ENCODE measurements at regions not wholly inside any gene's neighbourhood (a gene's known extent, or its start where the extent isn't known, plus 50 kb on each side); places are given as distances from the start of the nearest gene placed in this dataset.

DNA sequence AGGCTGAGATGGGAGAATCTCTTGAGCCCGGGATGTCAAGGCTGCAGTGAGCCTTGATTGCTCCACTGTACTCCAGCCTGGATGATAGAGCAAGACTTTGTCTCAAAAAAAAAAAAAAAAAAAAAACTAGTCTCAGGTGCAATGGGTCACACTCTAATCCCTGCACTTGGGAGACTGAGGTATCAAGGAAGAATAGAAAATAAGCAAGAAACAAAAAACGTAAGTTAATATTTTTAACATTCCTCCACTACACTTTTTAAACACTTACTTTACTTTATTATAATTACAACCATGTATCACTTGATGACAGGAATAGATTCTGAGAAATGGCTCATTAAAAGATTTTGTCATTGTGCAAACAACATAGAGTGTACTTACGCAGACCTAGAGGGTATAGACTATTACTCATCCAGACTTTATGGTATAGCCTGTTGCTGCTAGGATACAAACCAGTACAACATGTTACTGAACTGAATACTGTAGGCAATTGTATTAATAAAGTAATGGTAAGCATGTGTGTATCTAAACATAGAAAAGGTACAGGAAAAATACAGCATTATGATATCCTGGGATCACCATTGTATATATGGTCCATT lies 1244.1 kb upstream of the ADGRL4 start:
- TF ChIP-seq, protein P1, sequence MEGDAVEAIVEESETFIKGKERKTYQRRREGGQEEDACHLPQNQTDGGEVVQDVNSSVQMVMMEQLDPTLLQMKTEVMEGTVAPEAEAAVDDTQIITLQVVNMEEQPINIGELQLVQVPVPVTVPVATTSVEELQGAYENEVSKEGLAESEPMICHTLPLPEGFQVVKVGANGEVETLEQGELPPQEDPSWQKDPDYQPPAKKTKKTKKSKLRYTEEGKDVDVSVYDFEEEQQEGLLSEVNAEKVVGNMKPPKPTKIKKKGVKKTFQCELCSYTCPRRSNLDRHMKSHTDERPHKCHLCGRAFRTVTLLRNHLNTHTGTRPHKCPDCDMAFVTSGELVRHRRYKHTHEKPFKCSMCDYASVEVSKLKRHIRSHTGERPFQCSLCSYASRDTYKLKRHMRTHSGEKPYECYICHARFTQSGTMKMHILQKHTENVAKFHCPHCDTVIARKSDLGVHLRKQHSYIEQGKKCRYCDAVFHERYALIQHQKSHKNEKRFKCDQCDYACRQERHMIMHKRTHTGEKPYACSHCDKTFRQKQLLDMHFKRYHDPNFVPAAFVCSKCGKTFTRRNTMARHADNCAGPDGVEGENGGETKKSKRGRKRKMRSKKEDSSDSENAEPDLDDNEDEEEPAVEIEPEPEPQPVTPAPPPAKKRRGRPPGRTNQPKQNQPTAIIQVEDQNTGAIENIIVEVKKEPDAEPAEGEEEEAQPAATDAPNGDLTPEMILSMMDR (IDR thresholded peaks at IDR 0.05) = no peak
- Histone ChIP-seq H3K27ac (no peak overlapping the region), H3K4me1 (no peaks in the 10 kb centered on the region), H3K27me3 (no peaks in the 10 kb centered on the region), H3K36me3 (no peaks in the 10 kb centered on the region), H3K4me3 (no peak overlapping the region), H3K9me3 (no peaks in the 10 kb centered on the region)
- DNase-seq = no peak
- intact Hi-C loops (cut with DNase I; ENCODE audit: low total_unique reads) = no loop called here

DNA sequence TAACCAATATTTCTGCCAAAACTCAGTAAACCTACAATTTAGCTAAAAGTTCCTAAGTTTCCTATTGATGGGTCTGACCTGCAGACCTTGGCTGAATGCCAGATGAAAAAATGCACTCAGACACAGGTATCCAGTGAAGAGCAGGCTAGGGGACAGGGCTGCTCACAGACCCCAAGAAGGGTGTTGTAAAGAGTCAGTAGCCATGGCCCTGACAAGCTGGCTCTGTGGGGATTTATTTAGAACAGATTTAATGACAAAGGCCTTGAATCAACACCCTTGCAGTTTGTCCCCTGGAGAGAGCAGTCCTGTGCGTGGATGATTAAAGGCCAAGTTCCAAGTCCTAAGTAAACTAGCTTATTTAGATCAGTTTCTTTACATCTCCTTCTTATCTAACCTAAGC lies 1243.2 kb upstream of the ADGRL4 start:
- Histone ChIP-seq H3K4me1 (no peaks in the 10 kb centered on the region), H3K27me3 (no peaks in the 10 kb centered on the region), H3K4me3 (no peak overlapping the region), H3K36me3 (no peaks in the 10 kb centered on the region), H3K9me3 (no peaks in the 10 kb centered on the region), H3K27ac (no peak overlapping the region)
- intact Hi-C loops (cut with DNase I; ENCODE audit: low total_unique reads) = no loop called here
- TF ChIP-seq, protein P1 (IDR thresholded peaks at IDR 0.05) = no peak
- DNase-seq = no peak

DNA sequence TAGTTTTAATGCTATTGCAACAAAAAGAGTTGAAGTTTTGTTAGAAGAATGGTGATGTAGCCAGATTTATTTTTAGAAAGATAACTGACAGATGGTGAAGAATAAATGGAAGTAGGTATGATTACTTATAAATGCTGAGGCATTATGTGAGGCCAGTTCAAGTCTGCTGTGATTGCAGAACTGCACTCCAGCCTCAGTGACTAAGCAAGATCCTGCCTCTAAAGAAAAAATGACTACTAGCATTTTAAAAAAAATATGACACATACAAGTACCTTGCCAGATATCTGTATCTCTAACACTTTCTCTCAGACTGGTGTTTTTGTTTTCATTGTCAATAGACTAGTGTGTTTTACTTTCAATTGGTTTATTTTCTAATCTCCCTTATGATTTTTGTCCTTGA lies 1242.4 kb upstream of the ADGRL4 start:
- Histone ChIP-seq H3K4me3 (no peak overlapping the region), H3K36me3 (no peaks in the 10 kb centered on the region), H3K27ac (no peak overlapping the region), H3K4me1 (no peaks in the 10 kb centered on the region), H3K27me3 (no peaks in the 10 kb centered on the region), H3K9me3 (no peaks in the 10 kb centered on the region)
- intact Hi-C loops (cut with DNase I; ENCODE audit: low total_unique reads) = no loop called here
- TF ChIP-seq, protein P1 (IDR thresholded peaks at IDR 0.05) = no peak
- no peak for DNase-seq

DNA sequence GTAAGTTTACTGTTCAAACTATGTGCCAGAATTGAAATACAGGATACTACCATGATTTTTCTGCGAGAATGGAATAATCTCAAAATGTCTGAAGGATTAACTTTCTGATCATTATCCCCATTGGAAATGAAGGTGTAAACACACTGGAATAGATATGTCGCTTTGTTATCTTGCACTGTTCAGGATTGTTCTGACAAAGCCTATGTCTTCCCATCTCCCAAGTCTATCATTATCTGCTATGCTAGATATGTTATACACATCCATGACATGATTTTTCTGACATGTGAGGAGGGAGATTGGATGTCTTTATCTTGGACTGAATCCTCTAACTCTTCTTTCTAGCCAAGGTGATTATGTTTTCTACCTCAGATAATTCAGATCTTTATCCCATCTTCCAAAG lies 1239.3 kb upstream of the ADGRL4 start:
- Histone ChIP-seq H3K4me1 (no peaks in the 10 kb centered on the region), H3K9me3 (no peaks in the 10 kb centered on the region), H3K36me3 (no peaks in the 10 kb centered on the region), H3K27ac (no peak overlapping the region), H3K4me3 (no peak overlapping the region), H3K27me3 (no peaks in the 10 kb centered on the region)
- TF ChIP-seq, protein P1 (IDR thresholded peaks at IDR 0.05) = no peak
- intact Hi-C loops (cut with DNase I; ENCODE audit: low total_unique reads) = no loop called here
- DNase-seq = no peak

DNA sequence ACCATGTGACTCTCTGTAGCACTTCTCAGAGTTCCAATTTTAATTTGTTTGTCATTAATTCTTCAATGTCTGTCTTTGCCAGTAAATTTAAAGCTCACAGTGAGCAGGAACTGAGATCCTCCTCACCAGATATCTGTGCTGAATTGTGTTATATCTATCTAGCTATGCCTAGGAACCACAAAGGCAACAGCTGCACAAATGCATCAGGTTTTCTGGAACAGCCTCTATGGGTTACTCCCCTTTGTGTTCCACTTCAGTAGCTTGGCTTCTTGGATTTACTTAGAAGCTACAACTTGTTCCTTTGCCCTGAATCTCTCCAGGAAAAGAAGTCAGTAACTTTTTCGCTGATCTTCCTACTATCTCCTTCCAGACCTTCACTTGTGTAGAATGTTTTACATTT lies 1237.8 kb upstream of the ADGRL4 start:
- TF ChIP-seq, protein P1 (IDR thresholded peaks at IDR 0.05) = no peak
- no peaks in the 10 kb centered on the region for H3K27me3 ChIP-seq
- intact Hi-C loops (cut with DNase I; ENCODE audit: low total_unique reads) = no loop called here
- no peak overlapping the region for H3K4me3 ChIP-seq
- H3K9me3 ChIP-seq = no peaks in the 10 kb centered on the region
- H3K4me1 ChIP-seq = no peaks in the 10 kb centered on the region
- no peaks in the 10 kb centered on the region for H3K36me3 ChIP-seq
- DNase-seq = no peak
- no peak overlapping the region for H3K27ac ChIP-seq

DNA sequence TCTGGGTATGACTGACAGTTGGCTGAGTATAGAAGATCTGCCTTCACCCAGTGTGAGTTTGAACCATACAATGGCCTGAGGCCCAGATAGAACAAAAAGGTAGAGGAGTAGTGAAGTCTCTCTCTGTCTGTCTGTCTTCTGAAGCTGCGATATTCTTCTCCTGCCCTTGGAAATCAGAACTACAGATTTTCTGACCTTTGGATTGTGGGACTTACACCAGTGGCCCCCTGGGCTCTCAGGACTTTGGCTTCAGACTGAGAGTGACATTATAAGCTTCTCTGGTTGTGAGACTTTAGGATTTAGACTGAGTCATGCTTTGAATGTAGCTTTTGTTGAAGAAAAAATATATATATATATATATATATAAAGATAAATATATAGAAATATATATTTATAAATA lies 1235.0 kb upstream of the ADGRL4 start:
- no peaks in the 10 kb centered on the region for H3K27me3 ChIP-seq
- no peak overlapping the region for H3K4me3 ChIP-seq
- TF ChIP-seq, protein P1 (IDR thresholded peaks at IDR 0.05) = no peak
- intact Hi-C loops (cut with DNase I; ENCODE audit: low total_unique reads) = no loop called here
- H3K36me3 ChIP-seq = no peaks in the 10 kb centered on the region
- no peaks in the 10 kb centered on the region for H3K4me1 ChIP-seq
- no peak overlapping the region for H3K27ac ChIP-seq
- no peak for DNase-seq
- H3K9me3 ChIP-seq = no peaks in the 10 kb centered on the region

All from tibial artery (tissue), 4 donors.